ENCODE measurements at regions not wholly inside any gene's neighbourhood (a gene's known extent, or its start where the extent isn't known, plus 50 kb on each side); places are given as distances from the start of the nearest gene placed in this dataset.

GRCh38 chr1:244283772-244284171 is 167.9 kb downstream of the ADSS2 start:
- no peak for TF ChIP-seq EZH2 (IDR thresholded peaks at IDR 0.05; ENCODE audit: borderline replicate concordance, low read length)
- TF ChIP-seq CTCF (IDR thresholded peaks at IDR 0.05; ENCODE audit: low read length): no peak
